OCI-LY1 (cell line): ENCODE measurements at regions not wholly inside any gene's neighbourhood (a gene's known extent, or its start where the extent isn't known, plus 50 kb on each side); places are given as distances from the start of the nearest gene placed in this dataset.

ENCODE experiments used
- CTCF ChIP-seq: fragments of 200-600 bp; sonication (generic), shearing (Covaris generic); IDR thresholded peaks from 2 replicates; pipeline ENCODE4 v1.5.1; 2017; ENCODE audit warnings: mild to moderate bottlenecking, antibody characterized with exemption, low read length, moderate library complexity, mixed read lengths
- EZH2 ChIP-seq: fragments of 200-600 bp; sonication (generic), shearing (Covaris generic); IDR thresholded peaks from 2 replicates; pipeline ENCODE4 v1.8.0; 2017; ENCODE audit warnings: borderline replicate concordance, mixed run types, mild to moderate bottlenecking, antibody characterized with exemption, low read length, moderate library complexity, mixed read lengths

GRCh38 chr6:65771946-65772345, 64.9 kb upstream of the EYS start:
- TF ChIP-seq CTCF (no peak), EZH2 (no peak)
